H9 (cell line): ENCODE measurements at regions not wholly inside any gene's neighbourhood (a gene's known extent, or its start where the extent isn't known, plus 50 kb on each side); places are given as distances from the start of the nearest gene placed in this dataset.

Experiments used
- DNase-seq: peaks from one replicate; pipeline ENCODE4 v3.0.0-alpha.2; 2017
- H2AFZ ChIP-seq: one replicate; pipeline ENCODE4 v1.6.1; 2013; ENCODE audit warnings: mild to moderate bottlenecking, low read length, control low read depth, moderate library complexity
- H2AK5ac ChIP-seq: 2 replicates; pipeline ENCODE4 v1.6.1; 2013; ENCODE audit warnings: low read length, control low read depth, mixed read lengths; ENCODE audit not compliant: insufficient read length
- H2BK120ac ChIP-seq: one replicate; pipeline ENCODE4 v1.6.1; 2013; ENCODE audit warnings: low read depth, mild to moderate bottlenecking, low read length, control low read depth, inconsistent platforms; ENCODE audit not compliant: poor library complexity, severe bottlenecking
- H2BK12ac ChIP-seq: 2 replicates; pipeline ENCODE4 v1.6.1; 2013; ENCODE audit warnings: low read length, control low read depth, mixed read lengths, low read depth; ENCODE audit not compliant: insufficient read length
- H2BK15ac ChIP-seq: 2 replicates; pipeline ENCODE4 v1.6.1; 2013; ENCODE audit warnings: low read depth, low read length, control low read depth
- H2BK20ac ChIP-seq: one replicate; pipeline ENCODE4 v1.6.1; 2013; ENCODE audit warnings: low read depth, mild to moderate bottlenecking, low read length, control low read depth, inconsistent platforms; ENCODE audit not compliant: poor library complexity, severe bottlenecking
- H2BK5ac ChIP-seq: 2 replicates; pipeline ENCODE4 v1.6.1; 2013; ENCODE audit warnings: low read length, control low read depth, mixed read lengths; ENCODE audit not compliant: insufficient read length
- H3K14ac ChIP-seq: 2 replicates; pipeline ENCODE4 v1.6.1; 2013; ENCODE audit warnings: low read length, control low read depth; ENCODE audit not compliant: insufficient read depth
- H3K18ac ChIP-seq: 2 replicates; pipeline ENCODE4 v1.6.1; 2013; ENCODE audit warnings: low read depth, mild to moderate bottlenecking, mixed read lengths, low read length, control low read depth; ENCODE audit not compliant: insufficient read length
- H3K23ac ChIP-seq: 2 replicates; pipeline ENCODE4 v1.6.1; 2013; ENCODE audit warnings: low read length, control low read depth, mixed read lengths, low read depth; ENCODE audit not compliant: insufficient read length
- H3K23me2 ChIP-seq: 2 replicates; pipeline ENCODE4 v1.6.1; 2013; ENCODE audit warnings: low read depth, mild to moderate bottlenecking, mixed read lengths, low read length, control low read depth; ENCODE audit not compliant: insufficient read length, poor library complexity, severe bottlenecking
- H3K27ac ChIP-seq: 2 replicates; pipeline ENCODE4 v1.5.1; 2013; ENCODE audit warnings: low read length, control low read depth, mixed read lengths, low read depth; ENCODE audit not compliant: insufficient read length
- H3K27me3 ChIP-seq: 2 replicates; pipeline ENCODE4 v1.6.1; 2013; ENCODE audit warnings: low read length, control low read depth, inconsistent platforms; ENCODE audit not compliant: insufficient read depth
- H3K4ac ChIP-seq: 2 replicates; pipeline ENCODE4 v1.6.1; 2013; ENCODE audit warnings: low read depth, mild to moderate bottlenecking, control low read depth, inconsistent platforms, low read length, moderate library complexity
- H3K4me1 ChIP-seq: 2 replicates; pipeline ENCODE4 v1.6.1; 2013; ENCODE audit warnings: low read length, control low read depth, inconsistent platforms; ENCODE audit not compliant: insufficient read depth
- H3K4me2 ChIP-seq: 2 replicates; pipeline ENCODE4 v1.6.1; 2013; ENCODE audit warnings: low read length, control low read depth, mixed read lengths; ENCODE audit not compliant: insufficient read length, insufficient read depth
- H3K56ac ChIP-seq: 2 replicates; pipeline ENCODE4 v1.6.1; 2013; ENCODE audit warnings: low read depth, mild to moderate bottlenecking, mixed read lengths, low read length, control low read depth; ENCODE audit not compliant: insufficient read length
- H3K79me1 ChIP-seq: 2 replicates; pipeline ENCODE4 v1.6.1; 2013; ENCODE audit warnings: low read depth, mild to moderate bottlenecking, moderate library complexity, low read length, control low read depth, inconsistent platforms; ENCODE audit not compliant: insufficient read depth, poor library complexity, severe bottlenecking
- H3K79me2 ChIP-seq: 2 replicates; pipeline ENCODE4 v1.6.1; 2013; ENCODE audit warnings: low read length, control low read depth, inconsistent platforms; ENCODE audit not compliant: insufficient read depth
- H3K9ac ChIP-seq: 2 replicates; pipeline ENCODE4 v1.6.1; 2013; ENCODE audit warnings: low read length, control low read depth, mixed read lengths; ENCODE audit not compliant: insufficient read length; ENCODE audit errors: extremely low read depth
- H3K9me3 ChIP-seq: one replicate; pipeline ENCODE4 v1.6.1; 2013; ENCODE audit warnings: low read depth, low read length, inconsistent platforms; ENCODE audit not compliant: control insufficient read depth
- H3T11ph ChIP-seq: one replicate; pipeline ENCODE4 v1.6.1; 2013; ENCODE audit warnings: mild to moderate bottlenecking, low read length, control low read depth, inconsistent platforms
- H4K20me1 ChIP-seq: one replicate; pipeline ENCODE4 v1.6.1; 2013; ENCODE audit not compliant: control insufficient read depth, insufficient read length, insufficient read depth
- H4K5ac ChIP-seq: 2 replicates; pipeline ENCODE4 v1.6.1; 2013; ENCODE audit warnings: low read depth, mild to moderate bottlenecking, mixed read lengths, low read length, control low read depth; ENCODE audit not compliant: insufficient read length
- H4K8ac ChIP-seq: replicated peaks from 2 replicates; pipeline ENCODE4 v1.6.1; 2013; ENCODE audit warnings: low read length, control low read depth, mixed read lengths, low read depth; ENCODE audit not compliant: insufficient read length
- H4K91ac ChIP-seq: 2 replicates; pipeline ENCODE4 v1.6.1; 2013; ENCODE audit warnings: low read depth, mild to moderate bottlenecking, moderate library complexity, mixed read lengths, low read length, control low read depth; ENCODE audit not compliant: insufficient read length
- H3K27ac Mint-ChIP-seq, 3 experiments: 2 replicates in 2 of 3; 3 replicates in 1 of 3; pipeline ENCODE4 v1.8.0; 2020 to 2021; ENCODE audit warnings: mixed read lengths in 3 of 3, mild to moderate bottlenecking in 1 of 3, moderate library complexity in 1 of 3
- H3K27me3 Mint-ChIP-seq: 2 replicates; pipeline ENCODE4 v1.8.0; 2021; ENCODE audit warnings: low read depth, mild to moderate bottlenecking, moderate library complexity, mixed read lengths
- H3K36me3 Mint-ChIP-seq, 3 experiments: 2 replicates in 2 of 3; 3 replicates in 1 of 3; pipeline ENCODE4 v1.8.0; 2020 to 2021; ENCODE audit warnings: low read depth in 3 of 3, mixed read lengths in 3 of 3; ENCODE audit not compliant: insufficient read depth in 1 of 3
- H3K4me1 Mint-ChIP-seq, 2 experiments: 2 replicates each; pipeline ENCODE4 v1.8.0; 2020; ENCODE audit warnings: mixed read lengths in 2 of 2
- H3K4me3 Mint-ChIP-seq, 2 experiments: 2 replicates in 1 of 2; 3 replicates in 1 of 2; pipeline ENCODE4 v1.8.0; 2020 to 2021; ENCODE audit warnings: mild to moderate bottlenecking in 2 of 2, mixed read lengths in 2 of 2, moderate library complexity in 1 of 2
- H3K9me3 Mint-ChIP-seq, 2 experiments: 2 replicates in 1 of 2; 3 replicates in 1 of 2; pipeline ENCODE4 v1.8.0; 2020; ENCODE audit warnings: mild to moderate bottlenecking in 2 of 2, mixed read lengths in 2 of 2, moderate library complexity in 1 of 2
- WGBS: extraction: QIAGEN DNeasy Blood & Tissue Kit; methylation state at CpG from one replicate; pipeline ENCODE4 v1.1.7; 2013; ENCODE audit warnings: missing lambda C conversion rate, low lambda C conversion rate, mixed read lengths; ENCODE audit not compliant: insufficient read length; ENCODE audit errors: extremely low coverage; 5-methylcytosine and 5-hydroxymethylcytosine counted together
- TF ChIP-seq, protein P1 (sequence below): fragments of 200-600 bp; sonication (generic); conservative IDR thresholded peaks from 3 replicates; pipeline ENCODE4 v1.8.0; 2021; ENCODE audit warnings: antibody characterized with exemption, mild to moderate bottlenecking

DNA sequence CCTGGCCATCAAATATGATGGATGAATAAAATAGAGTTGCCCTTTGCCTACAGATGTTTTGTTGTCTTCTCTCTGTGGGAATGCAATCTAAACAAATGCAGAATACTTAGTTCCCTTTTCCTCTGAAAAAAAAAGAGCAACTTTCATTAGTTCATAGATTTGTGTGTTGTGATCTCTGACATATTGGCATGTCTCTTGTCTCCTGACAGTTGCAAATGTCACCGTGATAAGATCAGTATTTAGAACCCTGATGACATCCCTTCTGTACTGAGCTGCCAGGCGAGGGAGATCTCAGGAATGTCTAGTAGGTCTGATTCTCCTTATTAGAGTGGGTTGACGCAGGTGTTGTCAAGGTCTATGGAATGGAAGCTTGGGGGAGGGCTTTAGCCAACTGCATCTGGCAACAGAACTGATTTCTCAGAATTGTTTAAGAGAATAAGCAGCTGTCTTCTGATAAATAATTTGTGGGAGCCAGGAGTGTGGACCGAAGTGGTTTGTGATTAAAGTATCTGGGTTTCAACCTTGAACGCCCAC is 130.4 kb downstream of the GALR1 start:
- H3K4ac ChIP-seq = no peak overlapping the region
- no peak overlapping the region for H3K9ac ChIP-seq
- peaks cover 12 to 13% of the 10 kb centered on the region in 2 experiments for H3K4me1 Mint-ChIP-seq
- H4K8ac ChIP-seq = no peak overlapping the region
- no peak overlapping the region for H2BK12ac ChIP-seq
- no peaks in the 10 kb centered on the region for H3K79me2 ChIP-seq
- H2AFZ ChIP-seq = no peak overlapping the region
- H3K23ac ChIP-seq = no peak overlapping the region
- H2BK15ac ChIP-seq = no peak overlapping the region
- H2BK20ac ChIP-seq = no peak overlapping the region
- no peaks in the 10 kb centered on the region for H3K27me3 ChIP-seq
- H2BK5ac ChIP-seq = no peak overlapping the region
- H3K23me2 ChIP-seq = no peaks in the 10 kb centered on the region
- H3K9me3 Mint-ChIP-seq = no peaks in the 10 kb centered on the region
- H3K14ac ChIP-seq = no peak overlapping the region
- no peak for DNase-seq
- no peak overlapping the region for H4K91ac ChIP-seq
- H3K56ac ChIP-seq = no peak overlapping the region
- no peak overlapping the region for H3T11ph ChIP-seq
- H3K18ac ChIP-seq = no peak overlapping the region
- no peaks in the 10 kb centered on the region for H3K36me3 Mint-ChIP-seq
- peaks cover 3% of the 10 kb centered on the region for H3K27me3 Mint-ChIP-seq
- H3K79me1 ChIP-seq = no peaks in the 10 kb centered on the region
- no peak overlapping the region for H3K27ac Mint-ChIP-seq
- WGBS = no CpG with 5 or more reads among the region's 5 CpGs
- H3K27ac ChIP-seq = no peak overlapping the region
- H3K4me1 ChIP-seq = peaks cover 3% of the 10 kb centered on the region; the same call in 1 of the 2 replicates
- H4K5ac ChIP-seq = no peak overlapping the region
- TF ChIP-seq, protein P1, sequence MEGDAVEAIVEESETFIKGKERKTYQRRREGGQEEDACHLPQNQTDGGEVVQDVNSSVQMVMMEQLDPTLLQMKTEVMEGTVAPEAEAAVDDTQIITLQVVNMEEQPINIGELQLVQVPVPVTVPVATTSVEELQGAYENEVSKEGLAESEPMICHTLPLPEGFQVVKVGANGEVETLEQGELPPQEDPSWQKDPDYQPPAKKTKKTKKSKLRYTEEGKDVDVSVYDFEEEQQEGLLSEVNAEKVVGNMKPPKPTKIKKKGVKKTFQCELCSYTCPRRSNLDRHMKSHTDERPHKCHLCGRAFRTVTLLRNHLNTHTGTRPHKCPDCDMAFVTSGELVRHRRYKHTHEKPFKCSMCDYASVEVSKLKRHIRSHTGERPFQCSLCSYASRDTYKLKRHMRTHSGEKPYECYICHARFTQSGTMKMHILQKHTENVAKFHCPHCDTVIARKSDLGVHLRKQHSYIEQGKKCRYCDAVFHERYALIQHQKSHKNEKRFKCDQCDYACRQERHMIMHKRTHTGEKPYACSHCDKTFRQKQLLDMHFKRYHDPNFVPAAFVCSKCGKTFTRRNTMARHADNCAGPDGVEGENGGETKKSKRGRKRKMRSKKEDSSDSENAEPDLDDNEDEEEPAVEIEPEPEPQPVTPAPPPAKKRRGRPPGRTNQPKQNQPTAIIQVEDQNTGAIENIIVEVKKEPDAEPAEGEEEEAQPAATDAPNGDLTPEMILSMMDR = no peak
- no peak overlapping the region for H2AK5ac ChIP-seq
- no peak overlapping the region for H2BK120ac ChIP-seq
- no peak overlapping the region for H3K4me2 ChIP-seq
- H4K20me1 ChIP-seq = no peaks in the 10 kb centered on the region
- H3K9me3 ChIP-seq = no peaks in the 10 kb centered on the region
- H3K4me3 Mint-ChIP-seq = no peak overlapping the region
